GM21515 (cell line): ENCODE measurements at regions not wholly inside any gene's neighbourhood (a gene's known extent, or its start where the extent isn't known, plus 50 kb on each side); places are given as distances from the start of the nearest gene placed in this dataset.
"Not testable (repeated sequence)": the region's sequence is repeated elsewhere in the genome, so short reads cannot be mapped to it uniquely, and the experiment has no call there.

Source experiments
- ATAC-seq: cut with Tn5 transposase; IDR thresholded peaks from one replicate; pipeline ENCODE4 v1.9.1; 2021; ENCODE audit not compliant: unreplicated experiment

GRCh38 chr2:149765636-149766035 is 178.1 kb upstream of the MMADHC start:
- ATAC-seq, result no peak

DNA sequence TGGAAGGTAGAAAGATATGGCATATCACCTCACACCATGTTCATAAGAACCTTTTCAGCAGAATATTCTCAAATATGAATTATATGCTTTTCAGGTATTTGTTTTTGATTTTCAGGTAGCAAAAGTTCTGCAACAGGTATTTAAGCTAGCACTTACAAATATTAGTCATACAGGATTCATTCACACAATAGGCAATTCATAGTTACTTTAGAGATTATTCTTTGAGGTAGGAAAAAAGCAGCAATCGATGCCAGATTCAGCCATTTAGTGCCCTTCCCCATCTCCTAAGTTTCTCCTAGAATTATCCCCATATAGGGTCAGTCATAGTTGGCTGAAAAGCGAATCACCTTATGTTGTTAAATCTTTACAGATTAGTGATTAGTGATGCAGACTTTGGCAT is 177.4 kb upstream of the MMADHC start:
- no peak for ATAC-seq

DNA sequence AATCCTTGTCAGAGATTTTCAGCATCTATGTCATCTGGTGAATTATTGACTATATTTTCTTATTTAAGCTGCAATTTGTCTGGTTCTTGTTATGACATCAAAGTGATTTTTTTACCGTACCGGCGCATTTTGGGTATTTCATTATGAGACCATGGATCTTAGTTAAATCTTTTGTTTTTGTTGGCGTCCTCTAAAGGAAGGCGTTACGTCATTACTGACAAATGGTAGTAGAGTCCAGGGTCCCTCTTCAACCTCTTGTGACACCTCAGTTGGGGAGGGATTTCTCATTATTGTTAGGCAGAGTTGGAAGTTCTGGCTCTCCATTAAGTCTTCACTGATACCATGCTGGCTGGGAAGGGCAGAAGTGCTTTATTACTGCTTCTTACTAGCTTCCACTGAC is 175.8 kb upstream of the MMADHC start:
- ATAC-seq, result no peak

DNA sequence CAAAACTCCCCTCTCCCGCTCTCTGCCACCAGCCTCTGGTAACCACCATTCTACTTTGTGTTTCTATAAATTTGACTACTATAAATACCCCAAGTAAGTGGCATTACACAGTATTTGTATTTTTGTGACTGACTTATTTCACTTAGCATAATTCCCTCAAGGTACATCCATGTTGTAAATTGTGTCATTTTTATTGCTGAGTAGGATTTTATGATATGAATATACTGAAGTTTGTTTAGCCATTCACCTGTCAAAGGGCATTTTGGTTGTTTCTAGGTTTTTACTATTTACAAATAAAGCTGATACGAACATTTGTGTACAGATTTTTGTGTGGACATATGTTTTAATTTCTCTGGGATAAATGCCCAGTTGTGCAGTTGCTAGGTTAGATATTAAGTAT is 174.0 kb upstream of the MMADHC start:
- ATAC-seq, result no peak

GRCh38 chr2:149759382-149759781 is 171.8 kb upstream of the MMADHC start:
- not testable (repeated sequence) for ATAC-seq

DNA sequence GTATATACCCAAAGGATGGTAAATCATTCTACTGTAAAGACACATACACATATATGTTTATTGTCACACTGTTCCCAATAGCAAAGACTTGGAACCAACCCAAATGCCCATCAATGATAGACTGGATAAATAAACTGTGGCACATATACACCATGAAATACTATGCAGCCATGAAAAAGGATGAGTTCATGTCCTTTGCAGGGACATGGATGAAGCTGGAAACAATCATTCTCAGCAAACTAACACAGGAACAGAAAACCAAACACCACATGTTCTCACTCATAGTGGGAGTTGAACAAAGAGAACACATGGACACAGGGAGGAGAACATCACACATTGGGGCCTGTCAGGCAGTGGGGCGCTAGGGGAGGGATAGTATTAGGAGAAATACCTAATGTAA is 167.1 kb upstream of the MMADHC start:
- not testable (repeated sequence) for ATAC-seq

DNA sequence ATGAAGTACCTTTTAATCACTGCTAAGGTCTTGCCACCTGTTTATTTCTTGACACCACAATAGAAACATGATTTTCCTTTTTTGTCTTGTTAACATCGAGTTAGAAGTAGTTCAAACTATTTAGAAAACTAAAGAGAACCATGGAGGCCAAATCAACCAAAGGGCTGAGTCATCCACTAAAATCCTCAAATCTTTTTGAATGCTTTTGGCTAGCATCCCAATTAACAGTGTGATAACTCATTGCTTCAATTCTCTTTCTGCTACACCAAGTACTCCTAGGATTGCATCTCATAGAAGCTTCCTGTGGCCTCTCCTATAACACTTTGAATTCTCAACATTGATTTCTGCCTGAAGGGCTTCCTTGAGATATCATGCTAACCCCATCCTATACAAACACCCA is 159.9 kb upstream of the MMADHC start:
- ATAC-seq, result no peak

DNA sequence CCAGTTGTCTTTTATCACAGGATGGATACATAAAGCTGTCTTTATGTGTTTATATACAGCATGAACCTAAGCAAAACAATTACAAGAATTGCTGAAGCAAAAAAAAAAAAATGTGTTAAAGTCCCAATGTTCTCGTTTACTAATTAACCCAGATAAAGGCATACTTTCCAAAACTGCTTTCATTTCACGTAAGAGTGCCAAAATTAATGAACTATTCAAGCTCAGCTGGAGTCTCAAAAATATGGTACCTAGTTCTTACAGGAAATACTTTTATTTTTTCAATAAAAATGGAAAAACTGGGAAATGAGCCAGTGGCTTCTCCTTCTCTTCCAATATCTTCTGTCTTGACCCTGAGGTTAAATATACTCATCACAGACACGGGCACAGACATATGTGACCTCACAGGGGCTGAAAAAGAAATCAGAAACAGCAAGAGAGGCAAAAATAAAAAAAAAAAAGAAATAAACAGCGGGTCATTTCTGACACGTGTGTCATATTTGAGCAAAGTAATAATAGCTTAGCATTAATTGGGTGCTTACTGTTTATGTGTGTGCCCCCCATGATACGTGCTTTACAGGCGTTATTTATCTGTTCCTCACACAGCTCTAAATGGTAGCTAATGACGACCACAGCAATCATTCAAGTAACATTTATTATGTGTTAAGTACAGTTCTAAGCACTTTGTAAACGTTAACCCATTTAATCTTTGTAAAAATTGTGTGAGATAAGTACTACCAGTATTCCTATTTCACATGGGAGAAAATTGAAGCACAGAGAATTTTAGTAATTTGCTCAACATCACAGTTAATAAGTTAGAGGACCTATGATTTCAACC is 158.0 kb upstream of the MMADHC start:
- no peak for ATAC-seq

- ATAC-seq, result no peak
These were observed 157.3 kb upstream of the MMADHC start for GRCh38 chr2:149744865-149745264.

GRCh38 chr2:149743842-149744448 is 156.4 kb upstream of the MMADHC start:
- no peak for ATAC-seq

DNA sequence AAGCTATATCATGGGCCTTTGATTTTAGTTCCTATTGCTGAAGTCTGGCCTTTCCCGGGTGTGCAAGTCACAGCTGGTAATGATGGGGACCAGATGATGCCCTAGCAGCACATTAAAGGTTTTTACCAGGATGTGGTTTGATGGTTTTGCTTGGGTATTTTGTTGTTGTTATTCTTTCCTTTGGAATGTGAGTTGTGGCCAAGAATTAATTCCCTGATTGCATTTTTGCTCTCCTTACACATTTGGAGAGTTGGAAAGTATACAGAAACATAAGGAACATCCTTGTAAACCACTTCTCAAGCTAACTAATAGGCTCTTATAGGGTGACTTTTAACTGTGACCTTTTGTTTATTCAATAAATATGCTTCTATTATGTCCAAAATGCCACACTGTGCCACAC is 154.1 kb upstream of the MMADHC start:
- ATAC-seq, result no peak

GRCh38 chr2:149740490-149740889 is 152.9 kb upstream of the MMADHC start:
- ATAC-seq, result no peak

DNA sequence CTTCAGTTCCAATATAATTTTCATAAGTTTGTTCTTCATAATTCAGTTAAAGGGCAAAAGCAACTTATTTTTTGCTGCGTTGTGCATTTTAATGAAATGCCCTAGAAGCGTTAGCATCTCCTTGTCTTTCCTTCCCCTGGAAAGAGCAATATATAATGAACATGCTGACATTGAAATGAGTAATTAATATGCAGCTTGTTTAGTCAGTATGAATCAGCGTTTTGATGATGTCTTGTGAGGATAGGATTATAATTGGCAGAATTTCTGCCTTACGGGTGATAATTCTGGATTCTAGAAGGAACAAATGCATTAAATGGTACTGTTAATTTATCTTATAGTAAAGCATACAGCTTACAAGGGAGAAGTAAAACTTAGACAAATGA is 152.3 kb upstream of the MMADHC start:
- ATAC-seq, result no peak

DNA sequence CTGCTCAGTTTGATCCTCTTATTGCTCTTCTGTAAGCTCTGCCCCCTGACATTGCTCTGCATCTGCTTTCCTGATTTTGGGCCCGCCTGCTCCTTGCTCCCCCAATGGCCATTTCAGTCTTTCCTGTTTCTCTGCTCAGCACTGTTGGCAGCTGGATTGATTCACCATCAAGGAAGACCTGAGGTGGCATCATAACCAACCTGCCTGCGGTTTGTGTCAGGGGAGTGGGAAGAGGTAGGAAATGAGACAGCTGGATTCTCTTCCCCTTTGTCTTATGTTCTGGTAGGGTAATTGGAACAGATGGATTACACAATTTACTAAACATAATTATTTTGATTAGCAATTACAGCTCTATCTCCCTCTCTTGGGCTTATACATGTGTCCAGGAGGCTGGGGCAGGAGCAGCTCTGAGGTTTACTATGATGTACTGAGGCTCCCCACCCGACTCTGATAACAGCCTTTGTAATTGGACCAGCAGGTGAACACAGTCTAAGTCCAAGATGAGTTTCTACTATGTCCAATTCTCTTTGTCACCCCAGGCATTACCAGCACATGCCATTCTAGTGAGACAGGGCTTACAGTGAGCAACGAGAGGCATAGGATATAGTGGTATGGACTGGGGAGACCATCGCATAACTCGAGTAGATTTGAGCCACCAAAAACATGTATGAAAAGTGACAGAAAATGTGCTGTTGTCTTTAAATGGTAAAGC is 151.8 kb upstream of the MMADHC start:
- no peak for ATAC-seq

DNA sequence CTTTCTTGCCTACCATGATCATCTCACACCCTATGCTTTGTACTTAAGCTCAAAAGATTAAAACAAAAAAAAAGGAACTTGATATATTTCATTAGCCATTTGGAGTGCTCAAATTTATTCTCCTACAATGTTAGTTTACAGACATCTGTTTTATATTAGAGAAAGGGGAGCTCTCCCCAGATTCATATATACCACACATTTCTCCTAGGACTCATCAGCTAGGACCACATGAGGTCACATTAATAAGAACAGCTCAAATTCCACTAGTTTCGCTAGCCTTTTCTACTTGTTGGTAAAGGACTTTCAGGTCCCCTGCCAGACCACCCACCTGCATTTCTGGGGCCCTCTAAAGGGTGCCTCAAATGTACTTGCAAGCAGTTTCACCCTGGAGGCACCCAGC is 151.2 kb upstream of the MMADHC start:
- ATAC-seq, result no peak

- ATAC-seq, result no peak
These were observed 150.3 kb upstream of the MMADHC start for GRCh38 chr2:149737896-149738295.

GRCh38 chr2:149735237-149735958 is 147.8 kb upstream of the MMADHC start:
- ATAC-seq, result no peak

- no peak for ATAC-seq
These were observed 146.5 kb upstream of the MMADHC start for GRCh38 chr2:149733936-149734685.

GRCh38 chr2:149732730-149733290 is 145.2 kb upstream of the MMADHC start:
- no peak for ATAC-seq

GRCh38 chr2:149732001-149732685 is 144.6 kb upstream of the MMADHC start:
- ATAC-seq, result no peak
